ENCODE measurements at regions not wholly inside any gene's neighbourhood (a gene's known extent, or its start where the extent isn't known, plus 50 kb on each side); places are given as distances from the start of the nearest gene placed in this dataset.
"Not testable (repeated sequence)": the region's sequence is repeated elsewhere in the genome, so short reads cannot be mapped to it uniquely, and the experiment has no call there.

DNA sequence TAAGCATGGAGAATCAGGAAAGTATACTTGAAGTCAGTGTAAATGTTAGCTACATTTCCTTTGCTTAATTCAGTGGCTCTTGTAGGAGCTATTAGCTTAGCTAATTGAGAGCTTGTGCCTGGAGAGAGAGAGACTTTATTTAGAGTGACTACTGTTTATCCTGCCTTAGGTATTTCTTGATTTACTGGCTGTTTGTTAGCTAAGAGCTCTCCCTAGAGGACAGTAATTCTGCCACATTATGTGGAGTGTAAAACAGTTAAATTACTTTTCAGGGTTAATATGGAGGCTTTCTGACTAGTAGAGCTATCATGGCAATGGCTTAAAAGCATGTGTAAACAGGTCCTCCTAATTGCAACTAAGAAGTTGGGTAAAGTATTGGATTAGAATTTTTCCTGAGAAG, 306.5 kb upstream of the TECRL start:
- no peak for DNase-seq

DNA sequence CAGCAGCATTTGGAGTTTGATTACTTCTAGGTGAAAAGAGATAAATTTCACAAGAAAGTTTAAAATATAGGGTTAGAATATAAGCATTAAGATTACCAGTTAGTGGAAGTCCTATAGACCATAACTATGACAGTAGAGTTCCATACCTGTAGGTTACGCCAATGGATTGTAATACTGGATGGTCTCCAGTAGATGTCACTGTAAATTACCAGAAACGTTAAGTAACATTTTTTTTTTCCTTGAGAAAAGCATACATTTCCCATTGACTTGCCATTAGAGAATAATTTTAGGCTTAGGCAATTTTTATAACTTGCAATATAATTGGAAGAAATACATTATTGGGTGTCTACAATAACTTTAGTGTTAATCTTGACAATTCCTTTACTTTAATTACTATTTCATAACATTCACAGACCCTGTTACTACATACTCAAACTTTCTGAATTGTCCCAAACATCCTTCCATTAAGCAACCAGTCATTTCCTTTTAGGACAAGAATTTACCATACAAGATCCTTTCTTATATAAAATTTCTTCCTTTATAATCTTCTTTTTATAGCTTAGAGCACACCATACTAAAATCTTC, 304.1 kb upstream of the TECRL start:
- DNase-seq = no peak

- no peak for DNase-seq
Observed at GRCh38 chr4:64712590-64712989, 303.3 kb upstream of the TECRL start.

DNA sequence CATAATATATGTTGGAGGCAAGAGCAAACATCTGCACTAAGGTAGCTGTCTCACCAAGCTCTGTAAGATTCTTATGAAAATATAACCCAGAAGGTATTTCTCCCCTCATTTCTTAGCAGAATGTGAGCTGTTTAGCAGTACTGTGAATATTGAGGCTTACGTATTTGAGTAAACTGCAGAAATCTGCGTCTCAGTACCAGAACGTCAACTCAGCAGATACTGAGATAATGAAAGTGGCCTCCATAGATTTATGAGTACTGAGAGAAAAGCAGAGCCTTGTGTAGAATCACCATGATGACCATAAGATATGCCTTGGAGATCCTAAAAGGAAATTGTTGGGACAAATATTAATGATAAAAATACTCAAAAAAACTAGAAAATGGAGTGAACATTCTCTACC, 296.7 kb upstream of the TECRL start:
- DNase-seq = no peak

DNA sequence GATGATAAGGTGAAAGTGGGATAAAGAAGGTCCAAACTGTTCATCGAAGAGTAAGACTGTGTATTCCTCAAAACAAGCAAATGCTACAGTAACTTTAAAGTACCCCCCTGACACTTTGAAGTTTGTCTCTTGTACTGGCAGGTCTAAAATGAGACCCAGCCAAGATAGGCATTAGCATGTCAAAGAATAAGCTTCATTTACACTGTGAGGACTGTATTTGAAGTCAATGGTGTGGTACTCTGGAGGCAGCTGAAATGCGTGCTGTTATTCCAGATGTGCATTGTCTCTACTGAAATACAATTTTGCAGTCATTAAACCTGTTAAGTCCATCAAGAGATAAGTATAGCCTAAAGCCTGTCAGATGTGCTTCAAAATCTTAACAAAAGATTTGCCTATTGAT, 288.9 kb upstream of the TECRL start:
- no peak for DNase-seq

DNA sequence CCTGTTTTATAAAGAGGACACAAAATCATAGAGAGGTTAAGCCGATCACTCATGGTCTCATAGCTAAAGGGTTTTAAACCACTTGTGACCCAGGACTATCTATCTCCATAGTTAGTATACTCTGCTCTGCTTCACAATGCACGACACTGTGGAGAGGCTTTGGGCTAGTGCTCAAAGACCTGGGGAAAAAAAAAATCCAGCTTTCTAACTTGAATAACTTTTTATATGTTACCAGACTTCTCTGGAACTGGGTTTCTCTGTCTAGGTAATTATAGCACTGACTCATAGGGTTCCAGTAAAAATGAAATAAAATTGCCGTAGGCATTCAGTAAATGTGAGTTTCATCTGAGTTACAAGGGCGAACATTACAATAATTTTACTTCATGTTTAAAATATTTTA, 273.7 kb upstream of the TECRL start:
- DNase-seq = no peak

DNA sequence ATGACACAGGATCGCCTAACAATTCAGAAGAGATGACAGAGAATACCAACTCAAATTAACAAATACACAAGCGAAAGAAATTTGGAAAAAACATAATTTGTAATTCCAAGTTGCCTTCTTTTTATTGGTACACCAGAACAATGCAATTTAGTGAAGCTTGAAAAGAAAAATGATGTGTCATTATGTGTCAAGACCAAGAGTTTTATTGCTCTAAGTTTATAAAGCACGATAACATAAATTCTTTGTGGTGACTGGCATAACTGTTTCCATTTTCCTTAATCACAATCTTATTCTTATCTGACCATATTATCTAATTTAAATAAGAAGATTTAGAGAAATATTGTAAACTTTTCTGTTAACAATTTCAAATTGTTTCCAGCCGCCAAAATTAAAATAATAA, 273.2 kb upstream of the TECRL start:
- DNase-seq = no peak

DNA sequence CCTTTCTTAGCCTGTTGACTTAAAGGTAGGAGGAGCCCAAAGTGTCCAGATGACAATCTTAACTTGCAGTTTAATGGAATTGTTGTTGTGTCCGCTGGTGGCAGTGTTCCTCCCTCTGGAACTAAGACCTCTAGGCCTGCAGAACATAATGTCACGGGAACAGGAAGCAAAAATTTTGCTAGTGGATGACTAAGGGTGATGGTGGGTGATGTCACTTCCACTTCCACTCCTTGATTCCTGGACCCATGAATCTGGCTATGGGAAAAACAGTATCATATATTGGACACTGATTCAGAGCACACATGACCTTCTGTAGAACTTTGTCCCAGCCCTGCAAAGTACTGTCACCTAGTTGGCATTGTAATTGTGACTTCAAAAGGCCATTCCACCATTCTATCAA, 263.9 kb upstream of the TECRL start:
- DNase-seq = not testable (repeated sequence)

- no peak for DNase-seq
Observed at GRCh38 chr4:64670647-64671046, 261.4 kb upstream of the TECRL start.

DNA sequence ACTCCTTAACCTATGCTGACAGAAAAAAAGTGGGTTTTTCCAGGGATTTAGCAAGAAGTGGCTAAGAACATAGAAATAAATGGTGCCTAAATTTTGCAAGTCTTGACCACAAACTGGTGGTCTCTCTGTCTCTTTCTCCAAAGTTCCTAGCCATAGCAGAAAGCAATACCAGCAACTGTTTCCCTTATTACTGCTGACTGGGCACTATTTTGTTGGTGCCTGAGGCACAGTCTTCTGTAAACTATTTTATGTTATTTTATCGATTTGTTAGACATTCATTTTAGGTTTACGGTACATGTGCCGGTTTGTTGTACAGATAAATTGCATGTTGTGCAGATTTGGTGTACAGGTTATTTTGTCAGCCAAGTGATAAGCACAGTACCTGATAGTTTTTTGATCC, 234.6 kb upstream of the TECRL start:
- no peak for DNase-seq

DNA sequence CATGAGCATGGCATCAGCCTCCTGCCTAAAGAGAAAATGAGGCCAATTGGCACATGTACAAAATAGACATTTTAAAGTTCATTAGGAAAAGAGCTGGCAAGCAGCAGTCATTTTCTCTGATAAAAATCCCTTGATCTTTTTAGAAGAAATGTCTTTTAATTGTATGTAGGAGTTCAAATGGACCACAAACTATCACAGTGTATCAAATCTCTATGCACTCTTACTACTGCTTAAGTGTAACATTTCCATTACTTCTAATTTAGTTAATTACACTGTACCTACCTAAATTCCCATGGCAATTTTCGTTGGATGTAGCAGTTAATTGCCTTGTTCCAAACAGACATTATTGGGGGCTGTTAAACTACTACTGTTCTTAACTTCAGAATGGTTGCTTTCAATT, 233.7 kb upstream of the TECRL start:
- DNase-seq = no peak

DNA sequence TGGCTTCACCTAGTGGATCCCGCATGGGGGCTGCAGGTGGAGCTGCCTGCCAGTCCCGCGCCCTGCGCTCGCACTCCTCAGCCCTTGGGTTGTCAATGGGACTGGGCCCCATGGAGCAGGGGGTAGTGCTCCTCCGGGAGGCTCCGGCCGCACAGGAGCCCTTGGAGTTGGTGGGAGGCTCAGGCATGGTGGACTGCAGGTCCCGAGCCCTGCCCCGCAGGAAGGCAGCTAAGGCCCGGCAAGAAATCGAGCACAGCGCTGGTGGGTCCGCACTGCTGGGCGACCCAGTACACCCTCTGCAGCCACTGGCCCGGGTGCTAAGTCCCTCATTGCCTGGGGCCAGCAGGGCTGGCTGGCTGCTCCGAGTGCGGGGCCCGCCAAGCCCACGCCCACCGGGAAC, 231.2 kb upstream of the TECRL start:
- not testable (repeated sequence) for DNase-seq

DNA sequence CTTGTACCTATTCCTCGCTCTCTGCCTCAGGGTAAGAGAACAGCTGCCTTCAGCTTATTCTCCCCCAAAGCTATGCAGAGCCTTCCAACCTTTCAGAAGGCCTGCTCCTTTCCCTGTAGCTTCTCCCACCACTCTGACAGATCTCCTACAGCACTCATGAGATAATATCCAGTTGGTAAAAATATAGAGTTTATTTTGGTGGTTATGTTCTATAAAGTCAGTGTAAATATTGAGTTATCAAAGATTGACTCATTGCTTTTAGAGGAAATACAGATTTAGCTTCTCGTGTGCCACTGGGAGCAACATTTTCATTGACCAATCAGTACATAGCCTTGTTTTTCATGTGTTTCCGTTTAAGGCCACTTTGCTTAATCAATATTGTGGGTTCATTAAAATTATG, 216.2 kb upstream of the TECRL start:
- DNase-seq = no peak

DNA sequence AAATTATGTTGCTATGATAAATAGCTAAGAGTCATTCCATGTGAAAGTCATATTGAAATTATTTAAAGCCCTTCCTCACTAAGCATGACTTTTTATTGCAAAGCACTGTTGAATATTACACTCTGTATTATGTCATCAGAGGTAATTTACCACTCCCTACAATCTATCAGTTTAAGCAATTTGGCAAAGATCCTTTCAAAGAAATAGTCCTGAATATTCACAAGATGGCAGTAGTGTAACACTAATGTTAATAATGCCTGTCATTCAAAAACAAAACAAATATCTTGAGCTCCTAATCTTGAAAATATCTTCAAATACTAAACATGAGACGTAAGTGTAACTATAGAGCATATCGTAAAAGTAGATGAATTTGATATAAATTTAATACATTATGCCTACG, 208.6 kb upstream of the TECRL start:
- no peak for DNase-seq

GRCh38 chr4:64614276-64614675, 205.0 kb upstream of the TECRL start:
- DNase-seq = no peak

DNA sequence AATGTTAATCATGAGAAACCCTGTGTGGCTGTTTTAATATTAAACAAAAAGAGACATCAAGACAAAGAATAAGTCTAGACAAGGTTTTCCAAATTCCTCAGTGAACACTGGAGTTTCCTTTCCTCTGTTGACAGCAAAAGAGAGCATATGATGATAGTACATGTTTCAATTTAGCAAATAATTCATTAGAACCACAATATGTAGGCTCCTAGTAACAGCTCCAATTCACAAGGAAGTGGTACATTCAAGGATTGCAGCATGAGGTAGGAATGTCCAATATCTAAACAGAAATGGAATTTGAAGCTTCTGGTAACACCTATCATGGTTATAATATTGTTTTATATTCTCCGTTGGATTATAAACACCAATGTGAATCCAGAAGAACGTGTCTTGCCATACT, 203.8 kb upstream of the TECRL start:
- no peak for DNase-seq

- DNase-seq = no peak
Observed at GRCh38 chr4:64598066-64598465, 188.8 kb upstream of the TECRL start.

- no peak for DNase-seq
Observed at GRCh38 chr4:64594723-64595122, 185.5 kb upstream of the TECRL start.

GRCh38 chr4:64588507-64588906, 179.3 kb upstream of the TECRL start:
- no peak for DNase-seq

DNA sequence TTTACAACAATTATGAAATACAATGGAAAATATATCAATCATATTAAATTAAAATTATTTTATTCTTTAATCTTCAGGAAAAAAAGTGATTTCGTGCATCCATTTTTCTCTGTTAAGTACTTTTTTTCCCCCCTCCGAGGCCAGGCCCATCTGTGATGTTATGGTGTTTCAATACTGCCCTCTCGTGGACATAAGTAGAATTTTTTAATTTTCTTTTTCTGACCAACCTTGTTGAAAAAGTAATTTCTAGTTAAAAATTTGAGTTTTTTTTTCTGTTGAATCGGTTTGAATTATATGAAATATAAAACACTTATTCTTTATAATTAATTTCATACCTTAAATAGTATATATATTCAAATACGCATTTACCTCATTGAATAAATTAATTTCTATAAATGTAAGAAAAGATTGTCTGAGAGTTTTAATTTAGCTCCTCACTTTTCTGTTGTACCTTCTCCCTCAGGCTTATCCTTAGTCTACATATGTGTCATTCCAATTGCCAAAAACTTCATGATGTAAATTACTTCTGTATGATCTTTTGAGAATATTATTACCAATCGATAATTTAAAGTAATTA, 175.8 kb upstream of the TECRL start:
- no peak for DNase-seq

DNA sequence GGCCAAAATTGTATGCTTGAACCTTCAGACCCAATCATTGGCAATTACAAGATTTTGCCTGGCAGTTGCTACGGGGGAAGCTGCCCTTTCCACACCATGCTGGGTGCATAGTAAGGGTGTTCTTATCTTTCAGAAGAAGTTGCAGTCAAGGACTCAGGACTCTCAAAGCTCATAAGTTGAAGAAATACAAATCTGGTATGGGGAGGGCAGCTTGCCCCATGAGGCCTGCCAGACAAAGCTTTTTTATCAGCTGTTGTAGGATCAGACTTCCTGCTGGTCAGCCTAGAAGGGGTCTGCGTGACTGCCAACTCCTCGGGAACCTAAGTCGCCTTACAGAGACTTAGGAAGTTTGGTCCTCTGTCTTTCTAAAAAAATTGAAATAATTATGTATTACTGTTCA, 174.9 kb upstream of the TECRL start:
- no peak for DNase-seq

GRCh38 chr4:64582492-64582891, 173.2 kb upstream of the TECRL start:
- DNase-seq = no peak

DNA sequence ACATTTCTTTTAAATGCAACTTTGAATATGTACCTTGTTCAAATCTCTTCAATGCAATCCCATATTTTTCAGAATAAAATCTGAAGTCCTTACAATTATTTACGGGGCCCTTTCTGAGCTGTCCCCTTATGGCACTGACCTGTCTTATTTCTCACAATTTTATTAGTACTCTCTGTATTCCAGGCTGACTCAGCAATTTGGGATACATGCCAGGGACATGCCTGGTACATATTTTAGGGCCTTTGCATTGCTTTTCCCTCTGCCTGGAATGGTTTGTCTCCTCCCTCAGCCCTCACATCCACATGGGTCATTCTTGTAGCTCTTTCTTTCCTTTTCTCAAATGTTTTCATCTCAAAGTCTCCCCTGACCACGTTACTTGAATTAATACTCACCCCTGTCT, 172.2 kb upstream of the TECRL start:
- DNase-seq = peak; percentile 12

DNA sequence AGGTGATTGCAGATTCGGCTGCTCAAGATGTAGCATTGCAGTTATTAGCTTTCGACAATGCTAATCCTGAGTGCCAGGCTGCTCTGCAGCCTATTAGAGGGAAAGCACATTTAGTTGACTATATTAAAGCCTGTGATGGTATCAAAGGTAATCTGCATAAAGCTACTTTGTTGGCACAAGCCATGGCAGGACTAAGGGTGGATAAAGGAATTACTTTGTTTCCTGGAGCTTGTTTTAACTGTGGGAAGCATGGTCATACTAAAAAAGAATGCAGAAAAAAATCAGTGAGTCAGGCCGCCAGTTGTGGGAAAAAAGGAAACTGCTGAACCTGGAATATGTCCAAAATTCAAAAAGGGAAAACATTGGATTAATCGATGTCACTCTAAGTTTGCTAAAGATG, 154.9 kb upstream of the TECRL start:
- DNase-seq = no peak

DNA sequence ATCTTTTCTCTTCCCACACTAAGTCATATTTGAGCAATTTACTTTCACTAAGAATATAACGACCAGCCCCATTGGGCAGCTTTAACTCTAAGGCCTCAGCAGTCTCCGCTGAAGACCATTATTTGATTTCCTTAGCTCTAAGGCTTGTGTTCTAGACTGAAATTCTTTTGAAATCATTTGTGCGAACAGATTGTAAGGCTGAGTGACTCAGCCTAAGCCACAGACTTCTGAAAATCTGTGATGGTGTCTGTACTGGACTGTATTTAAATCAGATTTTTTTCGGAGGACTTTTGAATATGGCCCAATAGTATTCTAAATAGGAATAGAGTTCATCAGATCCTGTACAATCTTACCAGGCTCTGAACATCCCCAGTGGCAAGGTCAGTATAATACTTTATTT, 150.3 kb upstream of the TECRL start:
- no peak for DNase-seq

- no peak for DNase-seq
Observed at GRCh38 chr4:64551125-64551524, 141.9 kb upstream of the TECRL start.
